ENCODE measurements at regions not wholly inside any gene's neighbourhood (a gene's known extent, or its start where the extent isn't known, plus 50 kb on each side); places are given as distances from the start of the nearest gene placed in this dataset.

GRCh38 chr6:145071836-145072235 lies 663.5 kb downstream of the EPM2A start:
- ChIA-PET POLR2A (no interaction called here), CTCF (ENCODE audit: low intra/inter-chr PET ratio, low total read pairs) (no interaction called here)
- H3K4me3 ChIP-seq (replicated peaks in 1 of 3; ENCODE audit: insufficient read depth in 1 of 3, low read depth in 2 of 3, low read length in 3 of 3), result no peak overlapping the region
- intact Hi-C loops (cut with micrococcal nuclease; ENCODE audit: unreplicated experiment) (no loop called here), in situ Hi-C loops (cut with HindIII; ENCODE audit: extremely low pct_ligation_motif_present, low pct_unique_long_range_greater_than_20kb) (no loop called here)
- H3K27ac ChIP-seq (ENCODE audit: extremely low read length, insufficient read depth, low read length), result no peak overlapping the region
- H2AFZ ChIP-seq (ENCODE audit: low read length), result no peak overlapping the region
- ATAC-seq, result no peak
- no TSS peak for BruUV-seq (replicated peaks)
- H3K36me3 ChIP-seq (replicated peaks in 1 of 2; ENCODE audit: control insufficient read depth in 1 of 2, insufficient read depth in 2 of 2, low read length in 2 of 2), result no peaks in the 10 kb centered on the region
- no peak overlapping the region for H3K4me2 ChIP-seq (ENCODE audit: low read depth, low read length)
- WGBS (ENCODE audit: low lambda C conversion rate), result 12% methylated on average over 2 of the region's 2 CpGs
- no peaks in the 10 kb centered on the region for H3K79me2 ChIP-seq (ENCODE audit: insufficient read depth, low read length)
- no peaks in the 10 kb centered on the region for H3K9me3 ChIP-seq (ENCODE audit: low read length)
- no peaks in the 10 kb centered on the region for H4K20me1 ChIP-seq (ENCODE audit: insufficient read depth, low read length)
- H3K4me1 ChIP-seq (ENCODE audit: insufficient read depth, low read length), result no peaks in the 10 kb centered on the region
- H3K27me3 ChIP-seq (ENCODE audit: control insufficient read depth in 1 of 2, insufficient read depth in 2 of 2, low read length in 2 of 2), result no peaks in the 10 kb centered on the region
- FAIRE-seq, result no peak
- H3K9ac ChIP-seq (ENCODE audit: insufficient read depth, low read depth, low read length), result no peak overlapping the region
- no peak for DNase-seq (ENCODE audit: low spot score)
- TF ChIP-seq ZKSCAN1 (IDR thresholded peaks at IDR 0.05; ENCODE audit: low read length) (no peak), ZNF101 (CRISPR knock-in tag; IDR thresholded peaks at IDR 0.05; ENCODE audit: borderline replicate concordance, low read depth) (no peak), FOSL1 (CRISPR knock-in tag; IDR thresholded peaks at IDR 0.05; ENCODE audit: borderline replicate concordance) (no peak), ZNF670 (CRISPR knock-in tag; IDR thresholded peaks at IDR 0.05; ENCODE audit: borderline replicate concordance) (no peak), PHB2 (IDR thresholded peaks at IDR 0.05; ENCODE audit: partially characterized antibody) (no peak), ELK4 (CRISPR knock-in tag; IDR thresholded peaks at IDR 0.05; ENCODE audit: borderline replicate concordance) (no peak), ZNF121 (CRISPR knock-in tag; IDR thresholded peaks at IDR 0.05) (no peak), SSRP1 (CRISPR knock-in tag; IDR thresholded peaks at IDR 0.05) (no peak), ZNF335 (CRISPR knock-in tag; IDR thresholded peaks at IDR 0.05) (no peak), ZNF614 (CRISPR knock-in tag; IDR thresholded peaks at IDR 0.05; ENCODE audit: borderline replicate concordance) (no peak)
- TF ChIP-seq, protein P1, sequence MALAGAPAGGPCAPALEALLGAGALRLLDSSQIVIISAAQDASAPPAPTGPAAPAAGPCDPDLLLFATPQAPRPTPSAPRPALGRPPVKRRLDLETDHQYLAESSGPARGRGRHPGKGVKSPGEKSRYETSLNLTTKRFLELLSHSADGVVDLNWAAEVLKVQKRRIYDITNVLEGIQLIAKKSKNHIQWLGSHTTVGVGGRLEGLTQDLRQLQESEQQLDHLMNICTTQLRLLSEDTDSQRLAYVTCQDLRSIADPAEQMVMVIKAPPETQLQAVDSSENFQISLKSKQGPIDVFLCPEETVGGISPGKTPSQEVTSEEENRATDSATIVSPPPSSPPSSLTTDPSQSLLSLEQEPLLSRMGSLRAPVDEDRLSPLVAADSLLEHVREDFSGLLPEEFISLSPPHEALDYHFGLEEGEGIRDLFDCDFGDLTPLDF (CRISPR knock-in tag; IDR thresholded peaks at IDR 0.05), result no peak
- TF ChIP-seq, protein P2, sequence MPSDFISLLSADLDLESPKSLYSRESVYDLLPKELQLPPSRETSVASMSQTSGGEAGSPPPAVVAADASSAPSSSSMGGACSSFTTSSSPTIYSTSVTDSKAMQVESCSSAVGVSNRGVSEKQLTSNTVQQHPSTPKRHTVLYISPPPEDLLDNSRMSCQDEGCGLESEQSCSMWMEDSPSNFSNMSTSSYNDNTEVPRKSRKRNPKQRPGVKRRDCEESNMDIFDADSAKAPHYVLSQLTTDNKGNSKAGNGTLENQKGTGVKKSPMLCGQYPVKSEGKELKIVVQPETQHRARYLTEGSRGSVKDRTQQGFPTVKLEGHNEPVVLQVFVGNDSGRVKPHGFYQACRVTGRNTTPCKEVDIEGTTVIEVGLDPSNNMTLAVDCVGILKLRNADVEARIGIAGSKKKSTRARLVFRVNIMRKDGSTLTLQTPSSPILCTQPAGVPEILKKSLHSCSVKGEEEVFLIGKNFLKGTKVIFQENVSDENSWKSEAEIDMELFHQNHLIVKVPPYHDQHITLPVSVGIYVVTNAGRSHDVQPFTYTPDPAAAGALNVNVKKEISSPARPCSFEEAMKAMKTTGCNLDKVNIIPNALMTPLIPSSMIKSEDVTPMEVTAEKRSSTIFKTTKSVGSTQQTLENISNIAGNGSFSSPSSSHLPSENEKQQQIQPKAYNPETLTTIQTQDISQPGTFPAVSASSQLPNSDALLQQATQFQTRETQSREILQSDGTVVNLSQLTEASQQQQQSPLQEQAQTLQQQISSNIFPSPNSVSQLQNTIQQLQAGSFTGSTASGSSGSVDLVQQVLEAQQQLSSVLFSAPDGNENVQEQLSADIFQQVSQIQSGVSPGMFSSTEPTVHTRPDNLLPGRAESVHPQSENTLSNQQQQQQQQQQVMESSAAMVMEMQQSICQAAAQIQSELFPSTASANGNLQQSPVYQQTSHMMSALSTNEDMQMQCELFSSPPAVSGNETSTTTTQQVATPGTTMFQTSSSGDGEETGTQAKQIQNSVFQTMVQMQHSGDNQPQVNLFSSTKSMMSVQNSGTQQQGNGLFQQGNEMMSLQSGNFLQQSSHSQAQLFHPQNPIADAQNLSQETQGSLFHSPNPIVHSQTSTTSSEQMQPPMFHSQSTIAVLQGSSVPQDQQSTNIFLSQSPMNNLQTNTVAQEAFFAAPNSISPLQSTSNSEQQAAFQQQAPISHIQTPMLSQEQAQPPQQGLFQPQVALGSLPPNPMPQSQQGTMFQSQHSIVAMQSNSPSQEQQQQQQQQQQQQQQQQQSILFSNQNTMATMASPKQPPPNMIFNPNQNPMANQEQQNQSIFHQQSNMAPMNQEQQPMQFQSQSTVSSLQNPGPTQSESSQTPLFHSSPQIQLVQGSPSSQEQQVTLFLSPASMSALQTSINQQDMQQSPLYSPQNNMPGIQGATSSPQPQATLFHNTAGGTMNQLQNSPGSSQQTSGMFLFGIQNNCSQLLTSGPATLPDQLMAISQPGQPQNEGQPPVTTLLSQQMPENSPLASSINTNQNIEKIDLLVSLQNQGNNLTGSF (CRISPR knock-in tag; IDR thresholded peaks at IDR 0.05), result no peak
- TF ChIP-seq, protein P3, sequence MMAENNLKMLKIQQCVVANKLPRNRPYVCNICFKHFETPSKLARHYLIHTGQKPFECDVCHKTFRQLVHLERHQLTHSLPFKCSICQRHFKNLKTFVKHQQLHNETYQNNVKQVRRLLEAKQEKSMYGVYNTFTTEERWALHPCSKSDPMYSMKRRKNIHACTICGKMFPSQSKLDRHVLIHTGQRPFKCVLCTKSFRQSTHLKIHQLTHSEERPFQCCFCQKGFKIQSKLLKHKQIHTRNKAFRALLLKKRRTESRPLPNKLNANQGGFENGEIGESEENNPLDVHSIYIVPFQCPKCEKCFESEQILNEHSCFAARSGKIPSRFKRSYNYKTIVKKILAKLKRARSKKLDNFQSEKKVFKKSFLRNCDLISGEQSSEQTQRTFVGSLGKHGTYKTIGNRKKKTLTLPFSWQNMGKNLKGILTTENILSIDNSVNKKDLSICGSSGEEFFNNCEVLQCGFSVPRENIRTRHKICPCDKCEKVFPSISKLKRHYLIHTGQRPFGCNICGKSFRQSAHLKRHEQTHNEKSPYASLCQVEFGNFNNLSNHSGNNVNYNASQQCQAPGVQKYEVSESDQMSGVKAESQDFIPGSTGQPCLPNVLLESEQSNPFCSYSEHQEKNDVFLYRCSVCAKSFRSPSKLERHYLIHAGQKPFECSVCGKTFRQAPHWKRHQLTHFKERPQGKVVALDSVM (CRISPR knock-in tag; IDR thresholded peaks at IDR 0.05), result no peak
- TF ChIP-seq, protein P4, sequence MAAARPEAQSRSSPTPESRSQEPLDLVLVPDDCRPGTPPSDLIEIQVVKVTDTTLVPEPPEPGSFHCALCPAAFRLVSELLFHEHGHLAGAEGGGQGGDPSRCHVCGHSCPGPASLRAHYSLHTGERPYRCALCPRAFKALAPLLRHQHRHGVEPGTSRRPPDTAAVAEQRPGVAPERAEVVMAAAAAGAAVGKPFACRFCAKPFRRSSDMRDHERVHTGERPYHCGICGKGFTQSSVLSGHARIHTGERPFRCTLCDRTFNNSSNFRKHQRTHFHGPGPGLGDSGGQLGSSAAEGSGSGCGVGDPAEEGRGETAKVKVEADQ (CRISPR knock-in tag; IDR thresholded peaks at IDR 0.05; ENCODE audit: borderline replicate concordance), result no peak

All from HepG2 (cell line).